ENCODE measurements at regions not wholly inside any gene's neighbourhood (a gene's known extent, or its start where the extent isn't known, plus 50 kb on each side); places are given as distances from the start of the nearest gene placed in this dataset.
A peak's percentile ranks its signal among the peaks of the same experiment; 100 is the strongest.

DNA sequence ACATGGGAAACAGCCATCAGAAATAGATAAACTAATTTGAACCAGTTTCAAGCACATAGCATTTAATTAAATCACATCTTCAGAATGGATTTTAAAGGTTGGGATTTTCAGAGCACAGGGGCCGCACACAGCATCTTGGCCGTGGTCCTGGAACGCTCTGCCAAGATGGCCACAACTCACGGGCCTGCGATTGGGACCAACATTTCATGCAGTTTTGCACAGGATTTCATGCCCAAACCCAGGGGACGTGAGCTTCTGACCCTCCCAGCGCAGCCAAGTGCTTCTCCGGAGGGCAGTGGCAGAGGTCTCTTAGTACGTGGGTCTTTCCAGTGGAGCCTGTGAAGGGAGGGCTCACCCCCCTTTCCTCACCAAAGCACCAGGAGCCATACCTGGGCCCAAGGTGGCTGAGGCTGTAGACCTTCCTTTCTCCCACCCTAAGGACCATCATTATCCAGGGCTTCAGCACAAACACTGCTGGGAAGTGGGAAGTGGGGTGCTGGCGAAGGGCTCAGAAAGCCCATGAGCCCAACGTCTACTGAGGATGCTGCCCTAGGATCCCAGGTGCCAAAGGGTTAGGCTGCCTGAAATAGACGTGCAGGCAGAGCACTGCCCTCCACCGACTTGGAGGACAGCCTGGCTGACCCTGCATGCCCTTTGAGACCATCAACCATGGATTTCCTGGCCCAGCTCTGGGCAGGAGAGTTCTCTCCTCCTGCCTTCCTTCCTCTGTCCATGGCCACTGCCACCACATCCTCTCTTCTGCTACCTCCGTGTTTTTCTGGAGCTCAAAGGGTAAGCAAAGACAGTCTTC, 611.2 kb upstream of the MGMT start:
- peak; percentile 55 for ATAC-seq
- DNase-seq: peak; percentile 36
- intact Hi-C loops (cut with micrococcal nuclease): no loop called here

DNA sequence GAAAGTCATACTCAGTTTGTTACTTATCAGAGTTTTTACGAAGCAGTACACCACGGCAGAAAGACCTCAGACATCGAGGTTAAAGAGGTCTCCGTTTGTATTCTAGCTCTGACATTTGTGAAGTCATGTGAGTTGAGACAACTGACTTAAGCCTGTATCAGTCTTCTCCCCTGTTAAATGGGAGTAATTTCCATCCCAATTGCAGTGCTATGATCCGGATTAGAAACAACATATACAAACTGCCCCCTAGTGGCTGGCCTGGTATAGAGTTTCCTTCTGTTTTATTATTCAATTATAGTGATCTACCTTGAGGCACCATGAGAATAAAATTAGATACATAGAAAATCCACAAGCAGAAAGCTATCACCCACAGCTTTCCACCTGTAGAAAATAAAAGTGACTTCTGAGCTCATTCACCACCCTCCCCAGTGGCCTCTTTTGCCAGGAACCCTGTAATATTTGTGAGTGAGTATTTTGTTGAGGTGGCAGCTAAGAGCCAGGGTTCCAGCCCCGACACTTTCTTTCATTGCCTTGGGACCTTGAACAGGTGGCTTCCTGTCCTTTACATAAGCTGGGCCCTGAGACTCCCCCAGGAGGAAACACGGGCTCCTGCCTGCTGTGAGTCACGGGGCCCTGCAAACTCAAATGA, 607.2 kb upstream of the MGMT start:
- intact Hi-C loops (cut with micrococcal nuclease): loop anchor here (10.0 kb wide), 1 partner anchor 225 kb away; no protein-coding TSS in a partner anchor
- ATAC-seq (no peak), DNase-seq (no peak)

DNA sequence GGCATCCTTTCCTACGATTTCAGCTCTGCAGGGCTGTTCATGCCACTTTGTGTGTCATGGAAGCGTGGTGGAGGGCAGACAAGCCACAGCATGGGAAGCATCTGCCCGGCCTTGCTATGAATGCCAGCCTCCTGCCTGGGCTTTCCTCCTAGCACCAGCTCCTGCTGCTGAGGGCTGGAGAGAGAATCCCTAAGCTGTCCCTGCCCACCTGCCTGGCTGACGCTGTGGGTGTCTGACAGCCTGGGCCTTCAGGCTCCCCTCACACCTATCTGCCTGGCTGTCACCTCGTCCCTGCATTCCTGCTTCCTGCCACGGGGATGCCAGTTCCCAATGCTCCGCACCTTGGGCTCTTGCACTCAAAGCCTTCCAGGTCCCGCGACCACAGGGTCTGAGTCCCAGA, 606.5 kb upstream of the MGMT start:
- DNase-seq: no peak
- intact Hi-C loops (cut with micrococcal nuclease): loop anchor here (10.0 kb wide), 1 partner anchor 226 kb away; no protein-coding TSS in a partner anchor

DNA sequence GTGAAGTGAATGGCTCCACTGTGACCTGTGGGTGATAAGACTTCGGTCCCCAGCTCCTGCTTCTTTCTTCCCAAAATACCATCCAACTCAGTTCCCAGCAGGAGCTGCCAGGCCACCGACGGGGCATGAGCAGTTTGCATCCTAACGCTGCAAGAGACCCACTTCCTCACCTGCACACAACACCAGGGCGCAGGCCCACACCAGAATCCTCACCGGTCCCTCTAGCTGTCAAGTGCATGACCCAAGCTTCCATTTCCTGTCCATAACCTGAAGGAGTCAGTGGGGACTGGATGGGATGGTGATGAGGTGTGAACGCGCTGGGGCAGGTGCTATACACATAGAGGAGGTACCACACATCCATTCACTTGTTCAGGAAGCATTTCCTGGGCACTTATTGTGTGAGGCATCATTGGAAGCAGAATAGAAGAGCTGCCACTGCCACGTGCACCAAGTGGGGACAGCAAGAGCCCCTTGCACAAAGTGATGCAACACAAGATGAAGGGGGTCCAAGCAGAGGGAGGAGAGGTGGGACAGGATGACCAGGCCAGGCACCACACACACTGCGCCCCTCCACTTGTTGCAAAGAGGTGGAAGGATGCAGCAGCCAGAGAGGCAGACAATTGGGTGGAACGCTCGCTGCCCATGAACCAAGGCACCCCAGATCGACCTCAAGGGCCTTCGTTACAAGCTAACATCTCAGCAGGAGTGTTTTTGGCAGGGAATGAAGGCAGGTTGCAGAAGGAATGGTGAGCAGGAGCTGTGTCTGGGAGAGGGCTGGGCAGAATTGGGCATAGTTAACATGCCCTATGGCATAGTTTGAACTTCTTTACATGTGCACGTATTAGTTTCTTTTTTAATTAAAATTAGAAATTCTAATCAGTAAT, 605.8 kb upstream of the MGMT start:
- DNase-seq (no peak), ATAC-seq (no peak)
- intact Hi-C loops (cut with micrococcal nuclease): loop anchor here (10.0 kb wide), 1 partner anchor 226 kb away; no protein-coding TSS in a partner anchor

More for the DNA sequence above, 606.5 kb upstream of the MGMT start:
- ATAC-seq: no peak

DNA sequence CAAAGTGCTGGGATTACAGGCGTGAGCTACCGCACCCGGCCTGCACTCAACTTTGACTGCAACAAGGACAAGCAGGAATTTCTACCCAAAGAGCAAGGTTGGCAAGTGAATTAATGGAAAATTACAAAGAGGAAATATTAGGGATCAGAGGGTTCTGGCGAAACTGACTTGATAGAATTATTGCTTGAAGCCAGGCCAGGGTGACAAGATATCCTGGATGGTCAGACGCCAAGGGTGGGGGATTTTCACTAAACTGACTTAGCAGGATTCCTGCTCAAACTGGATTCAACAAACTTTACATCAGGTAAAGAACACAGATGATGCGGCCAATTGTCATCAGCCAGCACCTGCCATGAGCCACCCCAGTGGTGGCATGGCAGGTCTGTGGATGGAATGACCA, 603.6 kb upstream of the MGMT start:
- intact Hi-C loops (cut with micrococcal nuclease): loop anchor here (10.0 kb wide), 1 partner anchor 229 kb away; no protein-coding TSS in a partner anchor
- DNase-seq: no peak
- no peak for ATAC-seq

DNA sequence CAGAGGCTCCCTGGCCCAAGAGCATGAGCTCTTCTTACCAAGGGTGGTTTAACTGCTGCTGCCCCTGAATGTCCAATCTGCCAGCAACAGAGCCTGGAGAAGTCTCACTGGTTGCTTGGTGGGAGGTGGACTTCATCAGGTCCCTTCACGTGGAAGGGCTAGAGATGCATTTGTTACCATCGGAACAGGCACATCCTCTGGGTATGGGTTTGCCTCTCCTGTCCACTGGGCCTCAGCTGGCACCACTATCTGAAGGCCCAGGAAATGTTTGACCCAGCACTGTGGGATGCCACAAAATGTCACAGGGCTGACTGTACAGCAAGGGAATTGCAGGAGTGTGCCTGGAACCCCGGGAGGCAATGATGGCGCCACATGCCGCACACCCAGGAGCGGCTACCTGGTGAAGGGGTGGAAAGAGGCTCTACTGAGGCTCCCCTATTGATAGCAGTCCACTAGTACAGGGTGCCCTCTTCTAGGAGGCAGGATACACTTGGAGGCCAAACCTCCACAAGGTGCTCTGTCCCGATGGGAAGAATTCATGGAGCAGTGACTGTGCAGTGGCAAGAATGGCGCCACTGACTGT, 603.1 kb upstream of the MGMT start:
- DNase-seq (no peak), ATAC-seq (no peak)
- intact Hi-C loops (cut with micrococcal nuclease): loop anchor here (10.0 kb wide), 1 partner anchor 229 kb away; no protein-coding TSS in a partner anchor

DNA sequence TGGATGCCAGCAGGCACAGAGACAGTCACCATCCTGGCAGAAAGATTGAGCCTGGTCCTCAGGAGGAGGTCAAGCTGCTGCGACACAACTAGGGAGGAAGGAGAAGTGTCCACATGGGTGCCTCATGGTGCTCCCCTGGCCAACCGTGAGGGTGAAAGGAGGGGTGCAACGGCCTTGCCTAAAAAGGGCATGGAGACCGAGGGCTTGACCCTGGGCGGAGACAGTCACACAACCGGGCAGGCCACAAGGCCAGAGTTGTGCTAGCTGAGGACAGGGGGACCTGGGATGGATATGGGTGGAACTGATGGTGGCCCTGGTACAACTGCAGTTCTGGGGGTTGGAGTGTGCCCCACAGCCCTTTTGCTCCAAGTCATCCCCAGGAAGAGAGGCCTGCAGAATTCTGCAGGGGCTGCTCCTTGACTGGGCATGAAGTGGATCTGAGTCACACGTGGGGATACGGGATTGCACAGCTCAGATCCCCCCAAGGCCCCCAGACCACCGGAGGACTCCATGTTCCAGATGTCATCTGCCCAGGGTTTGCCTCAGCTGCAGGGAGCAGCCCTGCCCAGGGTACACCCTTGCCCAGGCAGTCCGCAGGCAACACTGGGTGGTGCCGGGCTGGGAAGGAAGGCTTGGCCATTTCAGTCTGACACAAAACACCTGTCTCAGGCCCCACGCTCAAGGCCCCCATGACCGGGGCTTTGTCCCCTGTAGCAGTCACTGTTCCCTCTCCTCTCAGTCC, 602.3 kb upstream of the MGMT start:
- DNase-seq (no peak), ATAC-seq (no peak)
- intact Hi-C loops (cut with micrococcal nuclease): loop anchor here (10.0 kb wide), 1 partner anchor 230 kb away; no protein-coding TSS in a partner anchor

DNA sequence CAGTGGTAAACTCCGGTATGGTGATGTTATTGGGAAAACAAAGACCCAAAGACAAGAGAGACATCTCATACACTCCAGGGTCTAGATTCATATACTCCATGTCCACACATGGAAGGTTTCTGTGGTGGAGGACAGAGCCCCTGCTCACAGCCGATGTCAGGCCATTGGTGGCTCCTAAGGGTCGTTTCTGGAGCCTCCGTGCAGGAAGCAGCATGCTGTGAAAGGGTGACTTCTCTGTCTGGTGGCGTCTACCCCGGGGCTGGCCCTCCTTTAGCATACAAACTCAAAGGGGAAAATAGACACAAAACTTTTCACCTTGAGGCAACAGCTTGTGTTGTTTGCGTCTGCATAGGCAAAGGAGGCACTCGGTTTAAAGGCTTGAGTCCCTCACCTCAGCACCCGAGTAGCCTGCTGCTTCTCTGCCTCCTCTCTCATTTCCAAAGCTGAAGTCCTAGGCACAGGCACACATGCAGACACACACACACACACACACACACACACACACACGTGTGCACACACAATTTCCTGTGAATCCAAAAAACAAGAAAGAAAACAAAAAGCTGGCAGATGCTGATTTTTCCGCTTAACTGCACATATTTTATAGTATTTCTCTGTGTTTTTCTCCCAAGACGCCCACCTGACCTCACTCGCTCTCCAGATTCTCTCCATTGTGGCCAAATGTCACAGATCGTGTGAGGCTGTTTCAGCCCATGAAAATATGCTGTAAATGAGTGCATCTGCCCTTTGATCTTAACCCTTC, 601.4 kb upstream of the MGMT start:
- ATAC-seq (no peak), DNase-seq (no peak)
- intact Hi-C loops (cut with micrococcal nuclease): loop anchor here (10.0 kb wide), 1 partner anchor 231 kb away; no protein-coding TSS in a partner anchor

DNA sequence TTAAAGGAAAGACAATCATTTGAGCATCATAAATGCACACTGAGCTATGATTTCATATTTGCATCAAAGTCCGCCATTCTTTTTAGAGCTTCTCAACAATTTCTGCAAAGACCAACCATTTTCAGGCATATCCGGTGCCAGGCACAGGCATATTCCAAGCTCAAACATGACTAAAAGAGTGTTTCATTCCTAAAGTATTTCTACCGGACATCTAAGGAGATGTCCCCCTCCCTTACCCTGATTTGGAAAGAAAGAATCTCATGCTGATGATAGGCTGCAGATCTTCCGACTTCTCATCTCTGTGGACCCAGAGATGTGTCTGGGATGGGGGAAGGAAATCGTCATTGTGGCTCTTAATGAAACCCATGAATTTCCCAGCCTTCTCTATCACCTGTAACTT, 600.5 kb upstream of the MGMT start:
- DNase-seq (no peak), ATAC-seq (no peak)
- intact Hi-C loops (cut with micrococcal nuclease): loop anchor here (10.0 kb wide), 1 partner anchor 232 kb away; no protein-coding TSS in a partner anchor

DNA sequence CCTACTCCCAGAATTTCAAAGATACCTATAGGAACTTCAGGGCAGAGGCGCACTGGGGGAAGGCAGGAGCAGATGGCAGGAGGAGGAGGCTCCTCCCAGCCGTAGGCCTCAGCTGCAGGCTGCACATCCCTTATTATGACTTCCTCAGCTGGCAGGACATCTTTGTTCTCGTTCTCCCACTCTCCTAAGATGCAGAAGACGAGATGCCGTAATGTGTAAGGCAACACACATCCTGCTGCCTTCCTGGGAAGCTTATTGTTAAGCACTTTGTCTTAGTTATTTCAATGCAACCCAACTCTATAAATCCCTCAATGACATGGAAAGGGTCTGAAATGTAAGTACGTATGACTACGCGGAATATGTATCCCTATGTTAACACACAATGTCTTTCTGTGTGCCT, 599.8 kb upstream of the MGMT start:
- DNase-seq (no peak), ATAC-seq (no peak)
- intact Hi-C loops (cut with micrococcal nuclease): loop anchor here (10.0 kb wide), 1 partner anchor 232 kb away; no protein-coding TSS in a partner anchor

DNA sequence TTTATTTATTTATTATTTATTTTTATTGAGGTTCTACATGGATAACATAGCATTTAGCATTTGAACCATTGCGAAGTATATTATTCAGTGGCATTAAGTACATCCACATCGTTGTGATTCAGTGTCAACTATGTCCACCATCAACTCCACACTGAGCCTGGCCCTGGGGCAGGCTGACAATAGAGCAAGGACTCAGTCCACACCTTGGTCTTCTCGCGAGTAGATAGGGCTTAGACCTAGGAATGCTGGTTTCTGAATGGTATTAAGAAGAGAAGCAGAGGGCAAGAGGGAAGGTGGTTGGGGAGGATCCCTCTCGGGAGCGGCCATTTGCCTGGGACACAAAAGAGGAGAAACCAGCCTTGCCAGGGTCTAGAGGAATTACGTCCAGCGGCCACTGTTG, 599.2 kb upstream of the MGMT start:
- no peak for DNase-seq
- ATAC-seq: no peak
- intact Hi-C loops (cut with micrococcal nuclease): loop anchor here (10.0 kb wide), 1 partner anchor 233 kb away; no protein-coding TSS in a partner anchor

DNA sequence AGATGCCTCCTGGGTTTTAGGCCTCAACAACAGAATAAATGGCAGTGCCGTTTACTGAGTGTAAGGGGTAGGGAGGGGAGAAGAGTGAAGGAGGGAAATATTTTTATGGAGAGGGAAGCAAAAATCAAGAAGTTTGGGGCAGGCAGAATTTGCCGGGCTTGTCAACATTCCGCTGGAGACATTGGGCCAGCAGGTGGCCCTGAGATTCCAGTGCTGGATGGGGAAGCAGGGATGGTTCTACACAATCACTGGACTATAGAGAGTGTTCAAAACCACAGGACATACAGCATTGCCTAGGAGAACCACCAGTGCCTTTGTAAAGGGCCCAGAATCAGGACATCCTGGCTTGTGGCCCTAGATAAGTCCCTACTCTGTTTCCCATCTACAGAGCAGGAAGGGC, 598.6 kb upstream of the MGMT start:
- intact Hi-C loops (cut with micrococcal nuclease): loop anchor here (10.0 kb wide), 1 partner anchor 234 kb away; no protein-coding TSS in a partner anchor
- DNase-seq (no peak), ATAC-seq (no peak)

DNA sequence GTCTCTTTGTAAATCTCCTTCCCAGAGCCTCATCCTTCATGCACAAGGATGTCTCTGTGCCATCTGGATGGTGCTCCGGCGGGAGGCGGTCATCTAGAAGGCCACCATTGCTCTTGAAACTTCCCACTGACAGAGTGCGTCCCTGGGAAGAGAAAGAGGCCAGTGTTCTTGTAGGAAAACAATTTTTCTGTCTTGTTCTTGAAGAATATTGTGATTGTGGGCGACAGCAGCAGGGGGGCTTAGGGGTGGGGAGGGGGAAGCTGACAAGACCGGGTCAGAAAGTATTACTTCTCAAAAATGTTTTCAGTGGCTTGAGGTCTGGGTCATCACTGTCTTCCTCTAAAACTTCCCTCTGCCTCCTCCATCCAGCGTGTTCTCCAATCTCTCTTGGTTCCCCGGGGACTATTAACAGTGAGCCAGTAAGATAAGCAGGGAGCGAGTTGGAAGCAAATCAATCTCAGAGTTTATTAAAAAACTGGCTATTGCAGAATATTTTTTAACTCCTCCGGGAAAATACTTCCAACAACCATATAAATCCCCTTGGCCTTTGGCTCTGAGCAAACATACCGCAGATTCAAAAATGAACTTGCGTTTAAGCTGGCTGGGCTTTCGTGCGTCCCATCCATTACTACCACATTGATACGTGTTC, 597.8 kb upstream of the MGMT start:
- peak; percentile 83 for ATAC-seq
- intact Hi-C loops (cut with micrococcal nuclease): loop anchor here (10.0 kb wide), 1 partner anchor 234 kb away; no protein-coding TSS in a partner anchor
- DNase-seq: no peak

DNA sequence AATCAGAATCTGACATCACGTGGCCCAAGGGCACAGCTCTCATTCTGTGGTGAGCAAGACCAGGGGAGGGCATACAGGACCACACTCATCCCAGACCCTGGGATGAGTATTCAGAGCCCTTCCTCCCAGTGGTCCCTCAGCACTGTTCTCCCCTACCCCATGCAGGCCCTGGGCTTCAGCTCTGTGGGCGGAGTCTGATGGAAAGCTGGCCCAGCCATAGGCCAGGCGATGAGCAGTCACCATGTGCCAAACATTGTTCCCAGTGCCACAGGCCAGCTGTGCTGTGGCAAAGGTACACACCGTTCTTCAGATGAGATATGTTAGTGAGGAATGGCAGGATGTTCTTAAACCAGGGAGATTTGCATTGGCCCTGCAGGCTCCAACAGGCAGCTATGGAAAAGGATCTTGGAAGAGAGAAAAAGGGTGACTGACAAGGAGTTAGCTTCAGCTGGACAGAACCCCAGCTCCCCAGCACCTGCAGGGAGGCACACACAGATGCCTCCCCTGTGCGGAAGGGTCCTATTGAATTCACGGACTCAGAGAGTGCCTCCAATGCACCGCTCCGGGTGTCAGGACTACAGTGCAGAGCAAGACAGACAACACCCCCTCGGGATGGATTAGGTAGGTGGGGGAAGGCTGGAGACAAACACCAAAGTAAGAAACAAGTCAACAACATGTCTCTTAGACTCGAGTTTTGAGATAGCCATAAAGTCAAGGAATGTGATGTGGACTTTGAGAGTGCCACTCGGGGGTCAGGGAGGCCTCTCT, 596.0 kb upstream of the MGMT start:
- ATAC-seq (peak; percentile 79), DNase-seq (peak; percentile 44)
- intact Hi-C loops (cut with micrococcal nuclease): no loop called here

DNA sequence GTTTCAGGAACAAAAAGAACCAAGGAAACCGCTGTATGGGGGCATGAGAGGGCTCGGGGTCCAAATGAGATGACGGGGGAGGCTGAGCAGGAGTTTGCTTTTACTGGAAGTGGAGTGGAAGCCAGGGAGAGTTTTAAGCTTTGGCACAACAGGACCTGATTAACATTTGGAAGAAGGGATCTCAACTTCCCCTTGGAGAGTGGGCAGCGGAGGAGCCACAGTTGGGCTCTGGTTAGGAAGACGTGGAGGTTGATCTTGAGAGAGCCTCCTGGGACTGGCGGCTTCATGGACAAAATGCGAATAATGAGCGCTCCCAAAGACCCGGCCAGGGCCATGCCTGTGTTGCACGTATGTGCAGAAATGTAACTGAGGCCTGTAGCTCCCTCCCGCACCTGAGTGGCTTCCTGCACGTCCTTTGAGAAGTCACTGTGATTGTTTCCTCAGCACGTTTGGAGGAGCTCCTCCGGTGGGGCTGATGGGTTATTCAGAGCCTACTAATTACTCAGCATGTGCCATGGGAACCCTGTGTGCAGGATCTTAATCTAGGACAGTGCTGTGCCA, 595.3 kb upstream of the MGMT start:
- intact Hi-C loops (cut with micrococcal nuclease): no loop called here

More for the DNA sequence above, 595.3 kb upstream of the MGMT start:
- DNase-seq: no peak
- no peak for ATAC-seq
